ENCODE measurements at regions not wholly inside any gene's neighbourhood (a gene's known extent, or its start where the extent isn't known, plus 50 kb on each side); places are given as distances from the start of the nearest gene placed in this dataset.
A peak's percentile ranks its signal among the peaks of the same experiment; 100 is the strongest.

DNA sequence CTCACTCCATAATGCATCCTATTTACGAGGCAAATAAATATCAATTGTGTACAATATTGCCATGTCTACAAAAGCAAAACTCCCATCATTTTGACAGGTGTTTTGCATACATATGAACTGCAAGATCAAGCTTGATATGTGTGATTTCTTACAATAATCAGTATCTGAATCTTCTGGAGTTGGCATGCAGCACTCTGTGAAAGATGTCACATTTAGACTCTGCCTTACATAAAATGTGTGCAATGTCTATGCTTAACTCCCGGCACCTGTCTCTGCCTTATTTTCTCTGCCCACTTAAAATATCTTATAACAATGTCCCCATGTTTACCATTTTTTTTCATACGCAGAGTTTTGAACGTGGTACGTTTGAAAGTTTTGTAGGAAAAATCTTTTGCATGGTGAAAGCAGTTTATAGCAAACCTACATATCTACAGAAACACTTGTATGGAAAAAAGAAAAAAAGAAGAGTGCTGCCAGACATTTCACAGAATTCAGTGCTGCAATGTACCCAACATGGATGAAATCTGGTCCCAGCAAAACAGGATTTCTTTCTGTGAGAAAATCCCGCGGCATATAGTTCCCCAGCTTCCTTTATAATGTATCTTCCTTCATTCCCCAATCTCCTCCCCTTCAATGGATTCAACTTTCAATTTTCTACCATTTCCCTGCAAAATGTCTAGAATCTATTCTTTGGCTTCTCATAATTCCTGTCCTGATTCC lies 114.1 kb upstream of the NRP1 start:
- no peak for DNase-seq
- H3K36me3 ChIP-seq (ENCODE audit: control insufficient read depth in 4 of 4, insufficient read depth in 4 of 4, low read length in 3 of 4), result no peaks in the 10 kb centered on the region
- H3K4me3 ChIP-seq (ENCODE audit: control insufficient read depth in 1 of 7, extremely low read depth in 1 of 7, insufficient read depth in 4 of 7, low read depth in 2 of 7, low read length in 6 of 7), result no peak overlapping the region
- WGBS (ENCODE audit: insufficient coverage), result 100% methylated on average over 3 of the region's 7 CpGs
- H3K4me1 ChIP-seq (ENCODE audit: control extremely low read depth in 1 of 4, control insufficient read depth in 4 of 4, insufficient read depth in 4 of 4, low read length in 3 of 4), result no peaks in the 10 kb centered on the region
- H3K9me3 ChIP-seq (ENCODE audit: control extremely low read depth in 1 of 5, control insufficient read depth in 4 of 5, insufficient read depth in 2 of 5, low read depth in 1 of 5, low read length in 4 of 5), result peaks cover 0 to 4% (median 2%) of the 10 kb centered on the region in 5 experiments
- POLR2A ChIA-PET, result no interaction called here
- H3K27ac ChIP-seq (ENCODE audit: insufficient read depth in 1 of 2, low read depth in 1 of 2, low read length in 2 of 2, poor library complexity in 1 of 2, severe bottlenecking in 2 of 2), result no peak overlapping the region
- no peaks in the 10 kb centered on the region for H3K27me3 ChIP-seq (replicated peaks in 2 of 5; ENCODE audit: control insufficient read depth in 4 of 5, insufficient read depth in 5 of 5, low read length in 4 of 5)
- CTCF ChIA-PET, result no interaction called here

- H3K9me3 ChIP-seq (ENCODE audit: control extremely low read depth in 1 of 5, control insufficient read depth in 4 of 5, insufficient read depth in 2 of 5, low read depth in 1 of 5, low read length in 4 of 5), result no peaks in the 10 kb centered on the region
- H3K4me1 ChIP-seq (ENCODE audit: control extremely low read depth in 1 of 4, control insufficient read depth in 4 of 4, insufficient read depth in 4 of 4, low read length in 3 of 4), result no peaks in the 10 kb centered on the region
- WGBS (ENCODE audit: insufficient coverage), result 47% methylated on average over 5 of the region's 5 CpGs
- POLR2A ChIA-PET, result no interaction called here
- H3K4me3 ChIP-seq (ENCODE audit: control insufficient read depth in 1 of 7, extremely low read depth in 1 of 7, insufficient read depth in 4 of 7, low read depth in 2 of 7, low read length in 6 of 7), result no peak overlapping the region
- no peaks in the 10 kb centered on the region for H3K27me3 ChIP-seq (replicated peaks in 2 of 5; ENCODE audit: control insufficient read depth in 4 of 5, insufficient read depth in 5 of 5, low read length in 4 of 5)
- CTCF ChIA-PET, result no interaction called here
- H3K36me3 ChIP-seq (ENCODE audit: control insufficient read depth in 4 of 4, insufficient read depth in 4 of 4, low read length in 3 of 4), result no peaks in the 10 kb centered on the region
- peak in 1 of 3 donors; percentile 2 for DNase-seq
- no peak overlapping the region for H3K27ac ChIP-seq (ENCODE audit: insufficient read depth in 1 of 2, low read depth in 1 of 2, low read length in 2 of 2, poor library complexity in 1 of 2, severe bottlenecking in 2 of 2)
Measured at GRCh38 chr10:33441561-33441960, 107.1 kb upstream of the NRP1 start.

- Histone ChIP-seq H3K27me3 (replicated peaks in 2 of 5; ENCODE audit: control insufficient read depth in 4 of 5, insufficient read depth in 5 of 5, low read length in 4 of 5) (peaks cover 0 to 5% (median 0%) of the 10 kb centered on the region in 5 experiments), H3K9me3 (ENCODE audit: control extremely low read depth in 1 of 5, control insufficient read depth in 4 of 5, insufficient read depth in 2 of 5, low read depth in 1 of 5, low read length in 4 of 5) (peaks cover 0 to 3% (median 0%) of the 10 kb centered on the region in 5 experiments), H3K4me3 (ENCODE audit: control insufficient read depth in 1 of 7, extremely low read depth in 1 of 7, insufficient read depth in 4 of 7, low read depth in 2 of 7, low read length in 6 of 7) (no peak overlapping the region), H3K4me1 (ENCODE audit: control extremely low read depth in 1 of 4, control insufficient read depth in 4 of 4, insufficient read depth in 4 of 4, low read length in 3 of 4) (no peaks in the 10 kb centered on the region), H3K27ac (ENCODE audit: insufficient read depth in 1 of 2, low read depth in 1 of 2, low read length in 2 of 2, poor library complexity in 1 of 2, severe bottlenecking in 2 of 2) (no peak overlapping the region), H3K36me3 (ENCODE audit: control insufficient read depth in 4 of 4, insufficient read depth in 4 of 4, low read length in 3 of 4) (no peaks in the 10 kb centered on the region)
- DNase-seq, result peak in 2 of 3 donors; percentile 2 to 3
- ChIA-PET CTCF (no interaction called here), POLR2A (no interaction called here)
- 50% methylated on average over 4 of the region's 4 CpGs for WGBS (ENCODE audit: insufficient coverage)
Measured at GRCh38 chr10:33434933-33435332, 100.5 kb upstream of the NRP1 start.

DNA sequence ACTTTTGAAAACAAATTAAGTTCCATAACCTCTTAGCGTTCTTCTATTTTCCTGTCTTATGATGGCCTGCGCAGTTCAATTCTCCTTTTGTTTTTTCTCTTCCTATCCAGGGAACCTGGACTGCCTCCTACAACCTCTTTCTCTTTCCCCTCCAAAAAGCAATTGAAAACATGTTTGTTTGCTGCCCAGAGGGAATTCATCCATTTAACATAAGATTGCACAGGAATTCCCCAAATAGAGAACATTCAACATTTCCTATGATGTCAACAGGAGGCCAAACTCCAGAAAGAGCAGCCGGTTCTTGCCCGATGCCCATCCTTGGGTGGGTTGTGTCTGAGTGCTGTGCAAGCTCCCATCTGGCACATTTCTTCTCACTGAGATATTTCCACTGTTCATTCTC lies 94.2 kb upstream of the NRP1 start:
- POLR2A ChIA-PET, result no interaction called here
- Histone ChIP-seq H3K4me3 (ENCODE audit: control insufficient read depth in 1 of 7, extremely low read depth in 1 of 7, insufficient read depth in 4 of 7, low read depth in 2 of 7, low read length in 6 of 7) (no peak overlapping the region), H3K4me1 (ENCODE audit: control extremely low read depth in 1 of 4, control insufficient read depth in 4 of 4, insufficient read depth in 4 of 4, low read length in 3 of 4) (no peaks in the 10 kb centered on the region), H3K27me3 (replicated peaks in 2 of 5; ENCODE audit: control insufficient read depth in 4 of 5, insufficient read depth in 5 of 5, low read length in 4 of 5) (peaks cover 0 to 5% (median 0%) of the 10 kb centered on the region in 5 experiments), H3K9me3 (ENCODE audit: control extremely low read depth in 1 of 5, control insufficient read depth in 4 of 5, insufficient read depth in 2 of 5, low read depth in 1 of 5, low read length in 4 of 5) (peaks cover 0 to 3% (median 0%) of the 10 kb centered on the region in 5 experiments), H3K36me3 (ENCODE audit: control insufficient read depth in 4 of 4, insufficient read depth in 4 of 4, low read length in 3 of 4) (no peaks in the 10 kb centered on the region), H3K27ac (ENCODE audit: insufficient read depth in 1 of 2, low read depth in 1 of 2, low read length in 2 of 2, poor library complexity in 1 of 2, severe bottlenecking in 2 of 2) (no peak overlapping the region)
- CTCF ChIA-PET, result no interaction called here
- WGBS (ENCODE audit: insufficient coverage), result 100% methylated on average over 2 of the region's 4 CpGs
- no peak for DNase-seq

GRCh38 chr10:33423154-33423529 lies 88.7 kb upstream of the NRP1 start:
- WGBS (ENCODE audit: insufficient coverage), result 100% methylated on average over 3 of the region's 5 CpGs
- peaks cover 0 to 13% (median 6%) of the 10 kb centered on the region in 5 experiments for H3K27me3 ChIP-seq (replicated peaks in 2 of 5; ENCODE audit: control insufficient read depth in 4 of 5, insufficient read depth in 5 of 5, low read length in 4 of 5)
- H3K4me1 ChIP-seq (ENCODE audit: control extremely low read depth in 1 of 4, control insufficient read depth in 4 of 4, insufficient read depth in 4 of 4, low read length in 3 of 4), result no peaks in the 10 kb centered on the region
- no peak overlapping the region for H3K4me3 ChIP-seq (ENCODE audit: control insufficient read depth in 1 of 7, extremely low read depth in 1 of 7, insufficient read depth in 4 of 7, low read depth in 2 of 7, low read length in 6 of 7)
- POLR2A ChIA-PET, result no interaction called here
- no peaks in the 10 kb centered on the region for H3K36me3 ChIP-seq (ENCODE audit: control insufficient read depth in 4 of 4, insufficient read depth in 4 of 4, low read length in 3 of 4)
- no peak for DNase-seq
- CTCF ChIA-PET, result no interaction called here
- no peak overlapping the region for H3K27ac ChIP-seq (ENCODE audit: insufficient read depth in 1 of 2, low read depth in 1 of 2, low read length in 2 of 2, poor library complexity in 1 of 2, severe bottlenecking in 2 of 2)
- no peaks in the 10 kb centered on the region for H3K9me3 ChIP-seq (ENCODE audit: control extremely low read depth in 1 of 5, control insufficient read depth in 4 of 5, insufficient read depth in 2 of 5, low read depth in 1 of 5, low read length in 4 of 5)

- CTCF ChIA-PET, result no interaction called here
- Histone ChIP-seq H3K4me3 (ENCODE audit: control insufficient read depth in 1 of 7, extremely low read depth in 1 of 7, insufficient read depth in 4 of 7, low read depth in 2 of 7, low read length in 6 of 7) (no peak overlapping the region), H3K4me1 (ENCODE audit: control extremely low read depth in 1 of 4, control insufficient read depth in 4 of 4, insufficient read depth in 4 of 4, low read length in 3 of 4) (no peaks in the 10 kb centered on the region), H3K27ac (ENCODE audit: insufficient read depth in 1 of 2, low read depth in 1 of 2, low read length in 2 of 2, poor library complexity in 1 of 2, severe bottlenecking in 2 of 2) (no peak overlapping the region), H3K9me3 (ENCODE audit: control extremely low read depth in 1 of 5, control insufficient read depth in 4 of 5, insufficient read depth in 2 of 5, low read depth in 1 of 5, low read length in 4 of 5) (no peaks in the 10 kb centered on the region), H3K27me3 (replicated peaks in 2 of 5; ENCODE audit: control insufficient read depth in 4 of 5, insufficient read depth in 5 of 5, low read length in 4 of 5) (peaks cover 0 to 13% (median 6%) of the 10 kb centered on the region in 5 experiments), H3K36me3 (ENCODE audit: control insufficient read depth in 4 of 4, insufficient read depth in 4 of 4, low read length in 3 of 4) (no peaks in the 10 kb centered on the region)
- POLR2A ChIA-PET, result no interaction called here
- no peak for DNase-seq
- 100% methylated on average over 6 of the region's 10 CpGs for WGBS (ENCODE audit: insufficient coverage)
Measured at GRCh38 chr10:33422471-33423153, 88.1 kb upstream of the NRP1 start.

DNA sequence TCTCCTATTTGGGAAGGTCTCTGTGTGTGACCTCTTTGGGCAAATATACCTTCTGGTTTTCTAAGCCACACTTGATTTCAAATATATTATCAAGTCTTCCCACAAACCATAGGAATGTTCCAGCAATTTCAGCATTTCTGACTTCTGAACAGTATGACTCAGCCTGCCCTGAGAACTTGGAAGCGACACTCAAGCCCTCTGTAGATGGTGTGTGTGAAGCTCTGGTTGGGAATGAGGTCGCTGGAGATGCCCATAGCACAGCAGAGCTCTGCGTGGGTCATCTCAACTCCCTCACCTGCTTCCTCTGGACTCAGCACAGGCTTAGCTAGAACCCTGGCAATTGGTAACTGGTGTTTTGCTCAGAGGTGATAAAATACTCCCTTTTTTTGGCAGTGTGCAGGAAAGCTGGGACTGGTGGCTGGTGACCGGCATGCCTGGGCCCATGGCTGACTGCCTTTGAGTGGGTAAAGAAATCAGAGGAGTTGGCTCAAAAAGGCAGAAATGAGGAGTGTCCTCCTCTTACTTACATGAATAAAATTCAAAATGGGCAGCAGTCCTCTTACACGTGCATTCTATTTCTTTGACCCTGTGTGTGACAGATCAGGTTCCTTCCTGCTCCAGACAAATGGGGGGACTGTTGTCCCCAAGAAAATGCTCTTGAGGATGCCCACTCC lies 87.5 kb upstream of the NRP1 start:
- Histone ChIP-seq H3K36me3 (ENCODE audit: control insufficient read depth in 4 of 4, insufficient read depth in 4 of 4, low read length in 3 of 4) (no peaks in the 10 kb centered on the region), H3K4me3 (ENCODE audit: control insufficient read depth in 1 of 7, extremely low read depth in 1 of 7, insufficient read depth in 4 of 7, low read depth in 2 of 7, low read length in 6 of 7) (no peak overlapping the region), H3K4me1 (ENCODE audit: control extremely low read depth in 1 of 4, control insufficient read depth in 4 of 4, insufficient read depth in 4 of 4, low read length in 3 of 4) (no peaks in the 10 kb centered on the region), H3K9me3 (ENCODE audit: control extremely low read depth in 1 of 5, control insufficient read depth in 4 of 5, insufficient read depth in 2 of 5, low read depth in 1 of 5, low read length in 4 of 5) (no peaks in the 10 kb centered on the region), H3K27ac (ENCODE audit: insufficient read depth in 1 of 2, low read depth in 1 of 2, low read length in 2 of 2, poor library complexity in 1 of 2, severe bottlenecking in 2 of 2) (no peak overlapping the region), H3K27me3 (replicated peaks in 2 of 5; ENCODE audit: control insufficient read depth in 4 of 5, insufficient read depth in 5 of 5, low read length in 4 of 5) (peaks cover 0 to 13% (median 6%) of the 10 kb centered on the region in 5 experiments)
- POLR2A ChIA-PET, result no interaction called here
- no peak for DNase-seq
- CTCF ChIA-PET, result no interaction called here
- WGBS (ENCODE audit: insufficient coverage), result 94% methylated on average over 3 of the region's 5 CpGs

All from common myeloid progenitor, CD34-positive (primary cell).